Thymus (tissue), 11 donors: ENCODE measurements at regions not wholly inside any gene's neighbourhood (a gene's known extent, or its start where the extent isn't known, plus 50 kb on each side); places are given as distances from the start of the nearest gene placed in this dataset.

Source experiments
- DNase-seq, 9 donors: peaks; one replicate each; pipeline ENCODE4 v3.0.0-alpha.2; 2013; ENCODE audit warnings: low spot score in 9 of 9, low read depth in 6 of 9, missing footprints in 1 of 9
- H3K27ac ChIP-seq, 2 donors: one replicate each; pipeline ENCODE4 v1.5.1; 2013; ENCODE audit warnings: control low read depth in 1 of 2, low read depth in 1 of 2, low read length in 1 of 2, mild to moderate bottlenecking in 1 of 2, moderate library complexity in 1 of 2
- H3K27me3 ChIP-seq, 2 donors: one replicate each; pipeline ENCODE4 v1.5.1; 2013; ENCODE audit warnings: low read length in 1 of 2; ENCODE audit not compliant: control insufficient read depth in 2 of 2, insufficient read depth in 1 of 2
- H3K36me3 ChIP-seq, 2 donors: one replicate each; pipeline ENCODE4 v1.5.1; 2013; ENCODE audit warnings: low read length in 1 of 2, mild to moderate bottlenecking in 1 of 2, moderate library complexity in 1 of 2; ENCODE audit not compliant: control insufficient read depth in 2 of 2, insufficient read depth in 2 of 2
- H3K4me1 ChIP-seq, 2 donors: one replicate each; pipeline ENCODE4 v1.5.1; 2013; ENCODE audit warnings: low read length in 2 of 2; ENCODE audit not compliant: control insufficient read depth in 2 of 2, insufficient read depth in 2 of 2
- H3K4me3 ChIP-seq, 2 donors: one replicate each; pipeline ENCODE4 v1.5.1; 2013; ENCODE audit warnings: low read length in 2 of 2, control low read depth in 1 of 2, mild to moderate bottlenecking in 1 of 2
- H3K9me3 ChIP-seq, 2 donors: one replicate each; pipeline ENCODE4 v1.5.1; 2013; ENCODE audit warnings: low read length in 1 of 2, mild to moderate bottlenecking in 1 of 2; ENCODE audit not compliant: control insufficient read depth in 2 of 2, insufficient read depth in 1 of 2
- WGBS: extraction: QIAGEN DNeasy Blood & Tissue Kit; methylation state at CpG from one replicate; pipeline ENCODE4 v1.1.7; 2013; 5-methylcytosine and 5-hydroxymethylcytosine counted together
- donor health status: healthy.

DNA sequence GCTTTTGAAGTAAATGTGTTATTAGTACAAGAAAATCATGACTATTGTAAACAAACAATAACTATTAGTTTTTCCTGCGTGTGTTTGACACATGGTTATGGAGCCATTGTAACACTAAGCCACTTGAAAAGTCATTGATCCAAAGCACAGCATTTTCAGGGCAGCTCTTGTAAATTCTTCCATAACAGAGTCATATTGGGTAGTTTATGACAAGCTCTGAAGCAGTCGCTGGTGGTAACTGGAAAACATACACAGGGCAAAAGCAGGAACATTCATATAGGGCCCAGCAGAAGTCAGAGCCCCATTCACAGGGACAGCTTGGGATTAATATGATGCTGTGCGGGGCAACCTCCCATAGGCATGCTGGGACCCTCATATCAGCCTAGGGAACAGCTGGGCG lies 483.2 kb upstream of the PTBP2 start:
- Histone ChIP-seq H3K4me1 (no peaks in the 10 kb centered on the region), H3K4me3 (no peak overlapping the region), H3K9me3 (no peaks in the 10 kb centered on the region), H3K27me3 (no peaks in the 10 kb centered on the region), H3K36me3 (no peaks in the 10 kb centered on the region), H3K27ac (no peak overlapping the region)
- no peak for DNase-seq
- WGBS: 71% methylated on average over 4 of the region's 4 CpGs

DNA sequence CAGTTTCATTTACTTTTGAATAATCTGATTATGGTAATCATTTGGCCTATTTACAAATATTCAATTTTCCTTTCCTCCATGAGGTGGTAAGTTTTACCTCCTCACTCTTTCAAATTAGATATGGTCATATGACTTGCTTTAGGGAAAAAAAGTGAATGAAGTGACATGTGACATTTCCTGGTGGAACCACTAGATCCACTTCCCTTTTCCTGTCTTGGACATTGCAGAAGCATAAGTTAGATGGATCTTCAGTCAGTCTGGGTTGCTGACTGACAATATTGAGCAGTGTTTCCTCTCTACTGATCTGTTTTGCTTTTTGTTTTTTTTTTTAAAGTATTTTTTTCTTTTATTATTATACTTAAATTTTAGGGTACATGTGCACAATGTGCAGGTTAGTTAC lies 481.1 kb upstream of the PTBP2 start:
- Histone ChIP-seq H3K27me3 (no peaks in the 10 kb centered on the region), H3K27ac (no peak overlapping the region), H3K4me3 (no peak overlapping the region), H3K4me1 (no peaks in the 10 kb centered on the region), H3K9me3 (no peaks in the 10 kb centered on the region), H3K36me3 (no peaks in the 10 kb centered on the region)
- DNase-seq: no peak

DNA sequence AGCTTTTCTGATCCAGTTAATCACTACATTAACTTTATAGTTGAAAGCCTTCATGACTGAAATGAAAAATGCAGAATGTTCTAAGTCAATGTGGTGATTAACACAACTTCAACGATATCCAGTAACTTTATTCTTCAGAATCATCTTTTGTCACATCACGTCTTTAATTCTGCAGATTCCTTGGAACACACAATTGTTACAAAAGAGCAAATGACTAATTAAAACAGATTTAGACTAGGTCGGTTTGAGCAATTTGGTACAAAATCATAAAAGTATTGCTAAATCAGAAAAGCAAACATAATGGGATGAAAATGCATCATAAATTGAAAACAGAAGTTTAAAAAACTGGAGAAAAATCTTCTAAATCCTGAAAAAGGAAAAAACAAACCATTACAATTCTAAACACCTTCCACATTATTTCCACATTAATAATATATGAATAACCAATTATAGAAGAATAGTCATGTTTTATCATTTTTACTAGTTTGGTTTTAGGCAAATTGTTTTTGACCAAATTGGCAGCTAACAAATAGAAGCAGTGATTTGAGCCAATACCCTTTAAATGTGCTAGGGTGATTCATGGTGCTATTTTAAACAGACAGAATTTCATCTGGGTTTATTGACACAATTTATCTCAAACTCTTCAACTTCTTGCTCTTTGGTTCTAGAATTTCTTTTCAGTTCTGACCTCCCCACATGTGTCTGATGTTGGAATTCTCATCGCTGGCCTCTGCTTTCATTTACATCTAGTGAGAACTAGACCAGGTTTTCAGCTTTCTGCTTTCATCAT lies 468.1 kb upstream of the PTBP2 start:
- no peaks in the 10 kb centered on the region for H3K27me3 ChIP-seq
- WGBS: 66% methylated on average over 4 of the region's 4 CpGs

DNA sequence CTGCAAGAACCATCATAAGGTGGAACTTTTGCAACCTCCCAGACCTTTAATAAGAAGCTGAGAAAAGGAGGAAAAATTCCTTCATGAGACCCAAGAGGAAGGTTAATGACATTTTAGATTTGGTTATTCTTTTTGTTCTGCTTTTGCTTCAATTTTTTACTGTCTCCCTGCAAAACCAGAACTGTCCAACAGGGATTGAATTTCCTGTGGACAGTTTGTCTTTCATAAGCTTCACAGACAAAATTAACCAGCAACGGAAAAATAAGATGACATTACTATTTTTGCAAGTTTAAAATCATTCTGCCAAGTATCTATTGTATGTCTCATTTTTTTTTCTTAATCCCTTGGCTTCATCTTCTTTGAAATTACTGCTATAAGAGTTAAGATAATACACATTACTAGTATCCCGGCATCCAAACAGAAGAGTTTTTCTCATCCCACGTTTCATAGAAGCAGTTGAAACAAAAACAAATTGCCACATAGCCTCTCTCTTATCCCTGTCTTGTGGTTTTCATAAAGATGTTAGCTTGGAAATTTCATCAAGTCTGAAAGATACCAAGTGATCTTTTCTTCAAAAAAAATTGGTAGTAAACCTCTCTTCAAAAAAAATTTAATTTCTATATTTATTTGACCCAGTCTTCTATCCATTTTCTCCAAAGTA lies 465.3 kb upstream of the PTBP2 start:
- Histone ChIP-seq H3K4me1 (no peaks in the 10 kb centered on the region), H3K4me3 (no peak overlapping the region), H3K27me3 (no peaks in the 10 kb centered on the region), H3K27ac (no peak overlapping the region), H3K9me3 (no peaks in the 10 kb centered on the region), H3K36me3 (no peaks in the 10 kb centered on the region)
- DNase-seq: no peak
- 78% methylated on average over 3 of the region's 3 CpGs for WGBS

More for the DNA sequence above, 468.1 kb upstream of the PTBP2 start:
- H3K4me1 ChIP-seq: no peaks in the 10 kb centered on the region
- no peaks in the 10 kb centered on the region for H3K36me3 ChIP-seq
- H3K4me3 ChIP-seq: no peak overlapping the region
- no peak for DNase-seq
- no peaks in the 10 kb centered on the region for H3K9me3 ChIP-seq
- no peak overlapping the region for H3K27ac ChIP-seq

DNA sequence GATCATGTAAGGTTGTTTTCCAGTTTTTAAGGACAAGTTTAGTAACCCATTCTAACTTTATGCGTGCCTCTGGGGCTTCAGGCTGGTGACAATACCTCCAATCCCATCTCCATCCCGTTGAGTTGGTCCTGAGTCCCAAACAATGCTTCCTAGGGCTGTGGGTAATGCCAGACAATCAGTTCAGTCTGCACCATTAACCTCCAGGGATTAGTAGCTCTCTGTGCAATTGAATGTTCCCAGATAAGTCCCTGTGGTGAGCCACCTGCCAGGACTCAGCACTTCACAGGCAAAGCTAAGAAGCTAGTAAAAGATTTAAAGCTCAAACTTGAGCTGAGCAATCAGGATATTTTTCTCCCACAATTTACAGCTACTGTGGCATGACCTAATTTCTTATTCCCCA lies 462.2 kb upstream of the PTBP2 start:
- no peak overlapping the region for H3K4me3 ChIP-seq
- no peak overlapping the region for H3K27ac ChIP-seq
- H3K27me3 ChIP-seq: no peaks in the 10 kb centered on the region
- DNase-seq: no peak
- WGBS: 61% methylated on average over 2 of the region's 2 CpGs
- H3K9me3 ChIP-seq: no peaks in the 10 kb centered on the region
- no peaks in the 10 kb centered on the region for H3K36me3 ChIP-seq
- no peaks in the 10 kb centered on the region for H3K4me1 ChIP-seq

DNA sequence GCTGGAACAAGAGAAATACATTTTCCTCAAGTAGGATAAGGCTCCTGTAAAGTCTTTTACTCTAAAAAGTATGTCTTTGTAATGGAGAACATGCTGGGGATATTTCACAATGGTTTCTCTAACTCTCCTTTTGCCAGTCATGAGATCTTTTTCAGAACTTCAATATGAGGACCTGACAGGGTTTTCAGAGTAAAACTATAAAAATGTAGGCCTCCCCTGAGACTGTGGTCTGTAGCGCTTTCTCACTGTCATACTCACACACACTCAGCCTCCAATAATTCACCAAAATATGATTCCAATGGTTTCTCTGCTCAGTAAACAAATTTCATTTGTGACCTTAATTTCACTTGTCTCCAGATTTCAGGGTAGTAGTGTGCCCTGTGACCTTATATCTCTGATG lies 440.1 kb upstream of the PTBP2 start:
- no peak overlapping the region for H3K27ac ChIP-seq
- 95% methylated on average over 1 of the region's 1 CpG for WGBS
- H3K36me3 ChIP-seq: no peaks in the 10 kb centered on the region
- H3K9me3 ChIP-seq: peaks cover 1 to 11% of the 10 kb centered on the region in 2 donors
- no peak for DNase-seq
- H3K4me1 ChIP-seq: no peaks in the 10 kb centered on the region
- no peaks in the 10 kb centered on the region for H3K27me3 ChIP-seq
- no peak overlapping the region for H3K4me3 ChIP-seq

DNA sequence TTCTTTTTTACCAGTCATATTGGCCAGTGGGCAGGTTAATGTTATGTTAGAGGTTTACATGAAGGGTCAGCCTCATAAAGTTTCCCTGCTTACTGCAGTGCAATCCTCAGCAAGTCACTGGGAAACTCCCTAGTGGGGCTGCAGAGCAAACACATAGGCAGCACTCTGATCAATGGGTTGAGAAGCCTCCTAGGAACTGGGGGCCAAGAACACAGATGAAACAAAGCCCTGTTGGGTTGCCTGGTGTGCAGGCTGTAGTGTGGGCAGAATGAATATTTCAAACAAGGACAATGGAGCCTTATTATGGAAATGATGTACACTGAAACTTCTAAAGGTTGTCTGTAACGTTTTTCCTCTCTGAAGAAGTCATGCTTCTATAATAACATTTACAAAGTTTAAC lies 431.6 kb upstream of the PTBP2 start:
- Histone ChIP-seq H3K27me3 (no peaks in the 10 kb centered on the region), H3K36me3 (no peaks in the 10 kb centered on the region), H3K4me3 (no peak overlapping the region), H3K27ac (no peak overlapping the region), H3K9me3 (peaks cover 2 to 12% of the 10 kb centered on the region in 2 donors), H3K4me1 (no peaks in the 10 kb centered on the region)
- WGBS: 77% methylated on average over 1 of the region's 1 CpG
- DNase-seq: no peak

DNA sequence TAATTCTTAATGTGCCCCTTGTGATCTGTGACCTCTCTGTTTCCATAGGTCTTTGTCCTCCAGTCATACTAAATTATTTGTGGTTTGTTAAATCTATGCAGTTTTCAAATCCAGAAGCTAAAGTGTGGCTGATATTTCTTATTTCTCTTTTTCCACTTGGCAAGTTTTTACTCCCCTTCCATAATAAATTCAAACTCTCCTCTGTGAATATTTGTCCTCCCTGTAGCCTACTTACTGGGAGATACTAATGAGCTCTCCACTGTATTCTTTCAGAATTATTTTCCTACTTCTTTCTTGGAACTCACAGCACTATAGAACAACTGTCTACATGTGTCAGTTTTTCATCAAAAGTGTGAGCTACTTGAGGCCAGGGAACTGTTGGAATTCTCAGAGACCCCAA lies 430.8 kb upstream of the PTBP2 start:
- Histone ChIP-seq H3K36me3 (no peaks in the 10 kb centered on the region), H3K27me3 (no peaks in the 10 kb centered on the region), H3K4me3 (no peak overlapping the region), H3K9me3 (peaks cover 2 to 12% of the 10 kb centered on the region in 2 donors), H3K27ac (no peak overlapping the region), H3K4me1 (no peaks in the 10 kb centered on the region)
- no peak for DNase-seq

DNA sequence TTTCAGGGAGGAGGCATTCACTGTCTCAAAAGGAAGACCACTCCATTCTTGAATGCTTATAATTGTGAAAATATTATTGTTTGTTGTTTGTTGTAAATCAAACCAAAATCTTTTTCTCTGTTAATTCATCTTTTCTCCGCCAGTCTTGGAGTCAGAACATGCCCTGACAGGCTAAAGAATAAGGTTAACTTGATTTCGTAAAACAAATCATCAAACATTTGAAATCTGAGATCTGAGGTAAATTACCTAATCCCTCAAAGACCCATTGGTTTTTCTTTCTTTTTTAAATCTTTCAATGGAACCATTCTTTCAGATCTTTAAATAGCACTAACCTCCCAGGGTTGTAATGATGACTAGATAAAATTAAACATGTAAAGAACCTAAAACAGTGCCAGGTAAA lies 430.1 kb upstream of the PTBP2 start:
- Histone ChIP-seq H3K27ac (no peak overlapping the region), H3K36me3 (no peaks in the 10 kb centered on the region), H3K9me3 (peaks cover 2 to 12% of the 10 kb centered on the region in 2 donors), H3K27me3 (no peaks in the 10 kb centered on the region), H3K4me1 (no peaks in the 10 kb centered on the region), H3K4me3 (no peak overlapping the region)
- no peak for DNase-seq
- WGBS: 84% methylated on average over 2 of the region's 2 CpGs
